B cell (primary cell): ENCODE measurements at regions not wholly inside any gene's neighbourhood (a gene's known extent, or its start where the extent isn't known, plus 50 kb on each side); places are given as distances from the start of the nearest gene placed in this dataset.
"Not testable (repeated sequence)": the region's sequence is repeated elsewhere in the genome, so short reads cannot be mapped to it uniquely, and the experiment has no call there.

Experiments
- ATAC-seq: fragments of 200-7000 bp; cut with Tn5 transposase; one replicate; pipeline ENCODE4 v1.10.0; 2021; ENCODE audit warnings: low read depth, mild to moderate bottlenecking, moderate number of reproducible peaks, moderate library complexity
- CTCF ChIA-PET: fragments of 350-600 bp; sonication (Branson Sonifier 250); formaldehyde crosslinking; loops from one replicate; lab custom pipeline; 2021; ENCODE audit warnings: antibody characterized with exemption, inconsistent platforms; lab: Charles Lee
- POLR2A ChIA-PET: fragments of 350-600 bp; sonication (Branson Sonifier 250); formaldehyde crosslinking; loops from one replicate; lab custom pipeline; 2021; ENCODE audit warnings: antibody characterized with exemption; lab: Charles Lee
- DNase-seq: peaks from one replicate; pipeline ENCODE4 v3.0.0; 2013
- H2AFZ ChIP-seq: 2 replicates; pipeline ENCODE4 v1.6.1; 2012; ENCODE audit warnings: mild to moderate bottlenecking, low read depth, low read length; ENCODE audit not compliant: insufficient read depth, poor library complexity, severe bottlenecking
- H3K27ac ChIP-seq, 2 donors: 1 replicate in 1 of 2; 2 replicates in 1 of 2; pipeline ENCODE4 v1.5.1; 2012 to 2013; ENCODE audit warnings: low read length in 2 of 2, mild to moderate bottlenecking in 2 of 2, moderate library complexity in 1 of 2
- H3K27me3 ChIP-seq, 4 experiments: fragments of 200-600 bp in 1 of 4; sonication (generic) in 1 of 4; replicated peaks in 1 of 4; 1 replicate in 2 of 4; 2 replicates in 2 of 4; pipeline versions ENCODE4 v1.6.1 to v1.7.0; 2013 to 2016; ENCODE audit warnings: low read length in 3 of 4, mild to moderate bottlenecking in 2 of 4, mixed read lengths in 1 of 4, moderate library complexity in 1 of 4; ENCODE audit not compliant: insufficient read depth in 4 of 4, control insufficient read depth in 3 of 4; ENCODE audit errors: control extremely low read depth in 1 of 4
- H3K36me3 ChIP-seq, 2 experiments: replicated peaks in 1 of 2; 1 replicate in 1 of 2; 2 replicates in 1 of 2; pipeline versions ENCODE4 v1.6.1 to v1.7.1; 2013; ENCODE audit warnings: low read length in 1 of 2; ENCODE audit not compliant: insufficient read depth in 2 of 2, control insufficient read depth in 1 of 2; ENCODE audit errors: control extremely low read depth in 1 of 2, extremely low read depth in 1 of 2
- H3K4me1 ChIP-seq, 2 donors: fragments of 200-600 bp in 1 of 2; sonication (generic) in 1 of 2; 1 replicate in 1 of 2; 2 replicates in 1 of 2; pipeline versions ENCODE4 v1.5.1 to v1.6.1; 2013 to 2017; ENCODE audit warnings: low read length in 2 of 2; ENCODE audit not compliant: control insufficient read depth in 2 of 2, insufficient read depth in 2 of 2
- H3K4me2 ChIP-seq: replicated peaks from 2 replicates; pipeline ENCODE3; 2012; ENCODE audit warnings: mild to moderate bottlenecking, low read depth, low read length; ENCODE audit not compliant: poor library complexity, severe bottlenecking
- H3K4me3 ChIP-seq, 5 experiments: fragments of 200-600 bp in 1 of 5; sonication (generic) in 1 of 5; 1 replicate in 3 of 5; 2 replicates in 2 of 5; pipeline versions ENCODE4 v1.5.1 to v1.7.0; 2011 to 2016; ENCODE audit warnings: low read length in 4 of 5, mild to moderate bottlenecking in 4 of 5, low read depth in 2 of 5, control low read depth in 1 of 5, moderate library complexity in 1 of 5; ENCODE audit not compliant: insufficient read depth in 1 of 5; ENCODE audit errors: control extremely low read depth in 1 of 5, extremely low read depth in 1 of 5
- H3K79me2 ChIP-seq: fragments of 200-600 bp; sonication (generic); one replicate; pipeline ENCODE4 v1.6.0; 2016; ENCODE audit warnings: low read length; ENCODE audit not compliant: control insufficient read depth, insufficient read depth
- H3K9ac ChIP-seq: fragments of 200-600 bp; sonication (generic); 2 replicates; pipeline ENCODE4 v1.6.1; 2017; ENCODE audit warnings: mild to moderate bottlenecking, low read length, moderate library complexity
- H3K9me3 ChIP-seq, 3 donors: one replicate each; pipeline versions ENCODE4 v1.6.1 to v1.7.1; 2013; ENCODE audit warnings: low read length in 2 of 3; ENCODE audit not compliant: control insufficient read depth in 2 of 3, insufficient read depth in 1 of 3; ENCODE audit errors: control extremely low read depth in 1 of 3
- H4K20me1 ChIP-seq: 2 replicates; pipeline ENCODE4 v1.6.0; 2012; ENCODE audit warnings: mild to moderate bottlenecking, low read length; ENCODE audit not compliant: insufficient read depth, control insufficient read depth, poor library complexity, severe bottlenecking
- H3K27ac Mint-ChIP-seq: one replicate; pipeline ENCODE4 v1.8.0; 2021; ENCODE audit warnings: mixed read lengths
- H3K27me3 Mint-ChIP-seq: one replicate; pipeline ENCODE4 v1.8.0; 2021; ENCODE audit warnings: mixed read lengths
- H3K4me1 Mint-ChIP-seq: one replicate; pipeline ENCODE4 v1.8.0; 2021; ENCODE audit warnings: mixed read lengths
- H3K4me3 Mint-ChIP-seq: one replicate; pipeline ENCODE4 v1.8.0; 2021; ENCODE audit warnings: mixed read lengths
- H3K9me3 Mint-ChIP-seq: one replicate; pipeline ENCODE4 v1.8.0; 2022; ENCODE audit warnings: mixed read lengths; ENCODE audit not compliant: insufficient read depth
- CTCF ChIP-seq: fragments of 200-600 bp; IDR thresholded peaks from one replicate; pipeline ENCODE4 v1.8.0; 2022; ENCODE audit warnings: antibody characterized with exemption, mild to moderate bottlenecking
- EZH2 ChIP-seq: IDR thresholded peaks from 2 replicates; pipeline ENCODE4 v1.6.1; 2012; ENCODE audit warnings: borderline replicate concordance, low read depth, mild to moderate bottlenecking, moderate library complexity, low read length; ENCODE audit not compliant: insufficient read depth, poor library complexity, severe bottlenecking
- WGBS: methylation state at CpG from one replicate; pipeline ENCODE4 v1.1.5; 2013; ENCODE audit warnings: missing lambda C conversion rate; ENCODE audit not compliant: insufficient coverage; 5-methylcytosine and 5-hydroxymethylcytosine counted together
- intact Hi-C: fragments of 100-400 bp; cut with micrococcal nuclease; formaldehyde crosslinking; loops from one replicate; pipeline ENCODE4 v1.10.0; 2022

GRCh38 chr14:25371068-25371467 lies 321.1 kb upstream of the STXBP6 start:
- DNase-seq (no peak), ATAC-seq (no peak)
- Histone ChIP-seq H3K4me3 (no peak overlapping the region), H3K79me2 (no peaks in the 10 kb centered on the region), H3K4me1 (no peaks in the 10 kb centered on the region), H3K9ac (no peak overlapping the region), H3K9me3 (peaks cover 0 to 5% (median 0%) of the 10 kb centered on the region in 3 donors), H3K36me3 (no peaks in the 10 kb centered on the region), H2AFZ (no peak overlapping the region), H3K4me2 (no peak overlapping the region), H3K27ac (no peak overlapping the region), H3K27me3 (no peaks in the 10 kb centered on the region), H4K20me1 (no peaks in the 10 kb centered on the region)
- WGBS, result 88% methylated on average over 1 of the region's 1 CpG
- no peaks in the 10 kb centered on the region for H3K27me3 Mint-ChIP-seq
- intact Hi-C loops, result no loop called here
- TF ChIP-seq CTCF (no peak), EZH2 (no peak)
- ChIA-PET POLR2A (no interaction called here), CTCF (no interaction called here)
- H3K27ac Mint-ChIP-seq, result no peak overlapping the region
- H3K4me3 Mint-ChIP-seq, result no peak overlapping the region
- H3K9me3 Mint-ChIP-seq, result peaks cover 3% of the 10 kb centered on the region
- no peaks in the 10 kb centered on the region for H3K4me1 Mint-ChIP-seq

DNA sequence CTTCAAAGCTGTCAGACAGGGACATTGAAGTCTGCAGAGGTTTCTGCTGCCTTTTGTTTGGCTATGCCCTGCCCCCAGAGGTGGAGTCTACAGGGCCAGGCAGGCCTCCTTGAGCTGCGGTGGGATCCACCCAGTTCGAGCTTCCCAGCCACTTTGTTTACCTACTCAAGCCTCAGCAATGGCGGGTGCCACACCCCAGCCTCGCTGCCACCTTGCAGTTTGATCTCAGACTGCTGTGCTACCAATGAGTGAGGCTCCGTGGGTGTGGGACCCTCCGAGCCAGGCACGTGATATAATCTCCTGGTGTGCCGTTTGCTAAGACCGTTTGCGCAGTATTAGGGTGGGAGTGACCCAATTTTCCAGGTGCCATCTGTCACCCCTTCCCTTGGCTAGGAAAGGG lies 320.1 kb upstream of the STXBP6 start:
- H3K9me3 ChIP-seq, H3K27ac ChIP-seq, ATAC-seq, H3K9me3 Mint-ChIP-seq, H3K9ac ChIP-seq, DNase-seq, H3K4me1 ChIP-seq, H3K4me3 Mint-ChIP-seq, H3K27me3 Mint-ChIP-seq, H4K20me1 ChIP-seq, H3K36me3 ChIP-seq, POLR2A ChIA-PET, H3K27me3 ChIP-seq, CTCF ChIA-PET, intact Hi-C loops, H3K4me1 Mint-ChIP-seq, H3K27ac Mint-ChIP-seq, H3K4me2 ChIP-seq, H3K79me2 ChIP-seq, H3K4me3 ChIP-seq, H2AFZ ChIP-seq: not testable (repeated sequence)
- WGBS, result 86% methylated on average over 10 of the region's 10 CpGs
